ENCODE measurements at regions not wholly inside any gene's neighbourhood (a gene's known extent, or its start where the extent isn't known, plus 50 kb on each side); places are given as distances from the start of the nearest gene placed in this dataset.

DNA sequence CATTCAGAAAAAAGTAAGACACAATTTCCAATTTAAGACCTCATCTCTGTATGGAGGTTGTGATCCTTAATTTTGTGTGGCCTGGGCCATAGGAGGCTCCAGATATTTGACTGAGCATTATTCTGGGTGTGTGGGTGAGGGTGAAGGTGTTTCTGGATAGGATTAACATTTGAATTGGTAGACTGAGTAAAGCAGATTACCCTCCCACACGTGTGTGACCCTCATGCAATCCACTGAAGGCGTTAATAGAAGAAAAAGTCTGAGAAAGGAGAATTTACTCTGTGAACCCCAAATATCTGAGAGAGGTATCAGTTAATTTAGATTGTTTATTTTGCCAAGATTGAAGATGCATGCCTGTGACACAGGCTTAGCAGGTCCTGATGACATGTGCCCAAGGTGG lies 328.0 kb upstream of the POT1 start:
- H3K4me1 ChIP-seq (ENCODE audit: control insufficient read depth, low read length): no peaks in the 10 kb centered on the region
- no peak overlapping the region for H3K4me2 ChIP-seq (ENCODE audit: low read length)
- no peak overlapping the region for H3K27ac ChIP-seq (ENCODE audit: low read depth, low read length)
- H3K4me3 ChIP-seq (ENCODE audit: low read length): no peak overlapping the region
- no peaks in the 10 kb centered on the region for H3K9me3 ChIP-seq (ENCODE audit: control insufficient read depth, insufficient read depth, low read length)
- H3K9me2 ChIP-seq (replicated peaks; ENCODE audit: control insufficient read depth, low read length): no peaks in the 10 kb centered on the region
- no peaks in the 10 kb centered on the region for H4K20me1 ChIP-seq (ENCODE audit: control insufficient read depth, insufficient read depth, low read depth, low read length)
- no peaks in the 10 kb centered on the region for H3K27me3 ChIP-seq (ENCODE audit: control insufficient read depth, low read length)
- no peaks in the 10 kb centered on the region for H3F3A ChIP-seq (ENCODE audit: control insufficient read depth, insufficient read depth)
- TF ChIP-seq, protein P1, sequence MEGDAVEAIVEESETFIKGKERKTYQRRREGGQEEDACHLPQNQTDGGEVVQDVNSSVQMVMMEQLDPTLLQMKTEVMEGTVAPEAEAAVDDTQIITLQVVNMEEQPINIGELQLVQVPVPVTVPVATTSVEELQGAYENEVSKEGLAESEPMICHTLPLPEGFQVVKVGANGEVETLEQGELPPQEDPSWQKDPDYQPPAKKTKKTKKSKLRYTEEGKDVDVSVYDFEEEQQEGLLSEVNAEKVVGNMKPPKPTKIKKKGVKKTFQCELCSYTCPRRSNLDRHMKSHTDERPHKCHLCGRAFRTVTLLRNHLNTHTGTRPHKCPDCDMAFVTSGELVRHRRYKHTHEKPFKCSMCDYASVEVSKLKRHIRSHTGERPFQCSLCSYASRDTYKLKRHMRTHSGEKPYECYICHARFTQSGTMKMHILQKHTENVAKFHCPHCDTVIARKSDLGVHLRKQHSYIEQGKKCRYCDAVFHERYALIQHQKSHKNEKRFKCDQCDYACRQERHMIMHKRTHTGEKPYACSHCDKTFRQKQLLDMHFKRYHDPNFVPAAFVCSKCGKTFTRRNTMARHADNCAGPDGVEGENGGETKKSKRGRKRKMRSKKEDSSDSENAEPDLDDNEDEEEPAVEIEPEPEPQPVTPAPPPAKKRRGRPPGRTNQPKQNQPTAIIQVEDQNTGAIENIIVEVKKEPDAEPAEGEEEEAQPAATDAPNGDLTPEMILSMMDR (IDR thresholded peaks at IDR 0.05; ENCODE audit: low read depth, low read length, poor library complexity, severe bottlenecking): no peak
- no peak for TF ChIP-seq EZH2phosphoT487 (IDR thresholded peaks at IDR 0.05; ENCODE audit: borderline replicate concordance, low read length)
- H3K36me3 ChIP-seq (ENCODE audit: control insufficient read depth, low read length): no peaks in the 10 kb centered on the region
- no peaks in the 10 kb centered on the region for H3K79me2 ChIP-seq (ENCODE audit: control insufficient read depth, low read length)

DNA sequence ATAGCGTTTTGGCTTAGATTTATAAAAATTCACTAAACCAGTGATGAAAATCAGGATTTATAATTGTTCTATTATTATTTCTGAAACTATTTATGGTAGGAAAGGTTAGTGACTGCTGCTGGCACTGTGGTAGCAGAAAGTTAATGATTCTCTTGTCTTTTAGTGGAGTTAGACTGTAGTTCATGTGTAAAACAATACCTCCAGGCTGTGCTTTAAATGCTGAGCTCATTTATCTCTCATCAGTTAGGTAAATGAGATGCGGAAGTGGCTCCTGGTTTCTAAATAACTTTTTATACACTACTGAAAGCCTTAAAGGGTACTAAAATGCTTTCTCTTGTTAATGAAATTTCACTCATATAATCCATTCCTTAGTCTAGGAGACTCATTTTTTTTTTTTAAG lies 326.8 kb upstream of the POT1 start:
- Histone ChIP-seq H3K4me1 (ENCODE audit: control insufficient read depth, low read length) (no peaks in the 10 kb centered on the region), H3K36me3 (ENCODE audit: control insufficient read depth, low read length) (no peaks in the 10 kb centered on the region), H3K9me2 (replicated peaks; ENCODE audit: control insufficient read depth, low read length) (no peaks in the 10 kb centered on the region), H4K20me1 (ENCODE audit: control insufficient read depth, insufficient read depth, low read depth, low read length) (no peaks in the 10 kb centered on the region), H3K9me3 (ENCODE audit: control insufficient read depth, insufficient read depth, low read length) (no peaks in the 10 kb centered on the region), H3K27me3 (ENCODE audit: control insufficient read depth, low read length) (no peaks in the 10 kb centered on the region), H3K79me2 (ENCODE audit: control insufficient read depth, low read length) (no peaks in the 10 kb centered on the region), H3K4me3 (ENCODE audit: low read length) (no peak overlapping the region), H3K27ac (ENCODE audit: low read depth, low read length) (no peak overlapping the region), H3K4me2 (ENCODE audit: low read length) (no peak overlapping the region), H3F3A (ENCODE audit: control insufficient read depth, insufficient read depth) (no peaks in the 10 kb centered on the region)
- TF ChIP-seq EZH2phosphoT487 (IDR thresholded peaks at IDR 0.05; ENCODE audit: borderline replicate concordance, low read length): no peak
- TF ChIP-seq, protein P1 (IDR thresholded peaks at IDR 0.05; ENCODE audit: low read depth, low read length, poor library complexity, severe bottlenecking): no peak

DNA sequence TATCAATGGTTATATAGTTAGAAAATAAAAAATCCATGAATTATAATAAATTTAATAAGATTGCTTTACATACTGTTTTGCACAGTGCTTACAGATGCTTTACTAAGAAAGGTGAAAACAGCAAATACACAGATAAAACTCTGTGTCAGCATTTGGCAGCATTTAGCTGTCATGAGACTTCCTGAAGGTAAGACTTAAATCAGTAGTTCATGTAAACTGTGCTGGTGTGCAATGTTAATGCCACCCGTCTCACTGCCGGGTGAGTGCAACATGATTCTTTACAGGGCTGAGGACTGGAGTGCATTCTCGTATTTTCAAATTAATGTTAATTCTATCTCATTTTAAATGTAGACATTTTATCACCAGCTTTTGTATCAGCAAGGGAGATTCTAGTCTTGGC lies 326.2 kb upstream of the POT1 start:
- Histone ChIP-seq H3K27ac (ENCODE audit: low read depth, low read length) (no peak overlapping the region), H3K9me3 (ENCODE audit: control insufficient read depth, insufficient read depth, low read length) (no peaks in the 10 kb centered on the region), H3F3A (ENCODE audit: control insufficient read depth, insufficient read depth) (no peaks in the 10 kb centered on the region), H3K27me3 (ENCODE audit: control insufficient read depth, low read length) (no peaks in the 10 kb centered on the region), H3K9me2 (replicated peaks; ENCODE audit: control insufficient read depth, low read length) (no peaks in the 10 kb centered on the region), H3K4me2 (ENCODE audit: low read length) (no peak overlapping the region), H3K4me1 (ENCODE audit: control insufficient read depth, low read length) (no peaks in the 10 kb centered on the region), H3K36me3 (ENCODE audit: control insufficient read depth, low read length) (no peaks in the 10 kb centered on the region), H3K4me3 (ENCODE audit: low read length) (no peak overlapping the region), H3K79me2 (ENCODE audit: control insufficient read depth, low read length) (no peaks in the 10 kb centered on the region), H4K20me1 (ENCODE audit: control insufficient read depth, insufficient read depth, low read depth, low read length) (no peaks in the 10 kb centered on the region)
- TF ChIP-seq, protein P1 (IDR thresholded peaks at IDR 0.05; ENCODE audit: low read depth, low read length, poor library complexity, severe bottlenecking): no peak
- no peak for TF ChIP-seq EZH2phosphoT487 (IDR thresholded peaks at IDR 0.05; ENCODE audit: borderline replicate concordance, low read length)

DNA sequence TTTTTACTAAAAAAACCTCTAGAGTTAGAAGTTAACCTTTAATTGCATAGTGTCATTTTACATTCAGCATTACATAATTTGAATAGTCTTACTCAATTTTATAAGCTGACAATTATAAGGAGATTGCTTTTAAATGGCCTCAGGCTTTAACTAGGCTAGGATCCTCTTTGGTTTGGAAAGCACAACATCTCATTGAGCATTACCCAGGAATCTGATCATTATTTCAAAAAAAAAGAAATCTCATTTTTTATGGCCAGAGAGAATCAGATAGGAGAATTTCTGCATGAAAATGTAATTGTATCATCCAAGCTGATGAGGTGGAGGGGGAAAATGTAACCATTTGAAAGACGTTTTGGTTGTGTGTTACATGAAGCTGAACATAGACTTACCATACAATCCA lies 324.9 kb upstream of the POT1 start:
- Histone ChIP-seq H3F3A (ENCODE audit: control insufficient read depth, insufficient read depth) (no peaks in the 10 kb centered on the region), H3K79me2 (ENCODE audit: control insufficient read depth, low read length) (no peaks in the 10 kb centered on the region), H3K36me3 (ENCODE audit: control insufficient read depth, low read length) (no peaks in the 10 kb centered on the region), H3K4me3 (ENCODE audit: low read length) (no peak overlapping the region), H3K4me2 (ENCODE audit: low read length) (no peak overlapping the region), H3K9me2 (replicated peaks; ENCODE audit: control insufficient read depth, low read length) (no peaks in the 10 kb centered on the region), H3K27ac (ENCODE audit: low read depth, low read length) (no peak overlapping the region), H3K27me3 (ENCODE audit: control insufficient read depth, low read length) (no peaks in the 10 kb centered on the region), H4K20me1 (ENCODE audit: control insufficient read depth, insufficient read depth, low read depth, low read length) (no peaks in the 10 kb centered on the region), H3K4me1 (ENCODE audit: control insufficient read depth, low read length) (no peaks in the 10 kb centered on the region), H3K9me3 (ENCODE audit: control insufficient read depth, insufficient read depth, low read length) (no peaks in the 10 kb centered on the region)
- TF ChIP-seq, protein P1 (IDR thresholded peaks at IDR 0.05; ENCODE audit: low read depth, low read length, poor library complexity, severe bottlenecking): no peak
- no peak for TF ChIP-seq EZH2phosphoT487 (IDR thresholded peaks at IDR 0.05; ENCODE audit: borderline replicate concordance, low read length)

All from DOHH2 (cell line).